GM18511 (cell line): ENCODE measurements at regions not wholly inside any gene's neighbourhood (a gene's known extent, or its start where the extent isn't known, plus 50 kb on each side); places are given as distances from the start of the nearest gene placed in this dataset.

Experiments
- ATAC-seq: cut with Tn5 transposase; IDR thresholded peaks from one replicate; pipeline ENCODE4 v1.9.1; 2021; ENCODE audit warnings: mild to moderate bottlenecking, moderate library complexity; ENCODE audit not compliant: unreplicated experiment

- no peak for ATAC-seq
Measured at GRCh38 chr14:42872786-42873185, 1266.1 kb downstream of the LRFN5 start.

- no peak for ATAC-seq
Measured at GRCh38 chr14:42869681-42870080, 1263.0 kb downstream of the LRFN5 start.

GRCh38 chr14:42862114-42862513 is 1255.4 kb downstream of the LRFN5 start:
- no peak for ATAC-seq

GRCh38 chr14:42860371-42860770 is 1253.7 kb downstream of the LRFN5 start:
- no peak for ATAC-seq

- no peak for ATAC-seq
Measured at GRCh38 chr14:42856106-42856505, 1249.4 kb downstream of the LRFN5 start.

- no peak for ATAC-seq
Measured at GRCh38 chr14:42855085-42855484, 1248.4 kb downstream of the LRFN5 start.

GRCh38 chr14:42854061-42854460 is 1247.4 kb downstream of the LRFN5 start:
- ATAC-seq, result no peak

- no peak for ATAC-seq
Measured at GRCh38 chr14:42848652-42849051, 1242.0 kb downstream of the LRFN5 start.

- no peak for ATAC-seq
Measured at GRCh38 chr14:42814817-42815216, 1208.1 kb downstream of the LRFN5 start.

- ATAC-seq, result no peak
Measured at GRCh38 chr14:42806909-42807315, 1200.2 kb downstream of the LRFN5 start.

GRCh38 chr14:42804141-42804540 is 1197.5 kb downstream of the LRFN5 start:
- ATAC-seq, result no peak

GRCh38 chr14:42802346-42802745 is 1195.7 kb downstream of the LRFN5 start:
- no peak for ATAC-seq

GRCh38 chr14:42792166-42792565 is 1185.5 kb downstream of the LRFN5 start:
- no peak for ATAC-seq

GRCh38 chr14:42782754-42783153 is 1176.1 kb downstream of the LRFN5 start:
- no peak for ATAC-seq

- ATAC-seq, result no peak
Measured at GRCh38 chr14:42778984-42779383, 1172.3 kb downstream of the LRFN5 start.

GRCh38 chr14:42750771-42751170 is 1144.1 kb downstream of the LRFN5 start:
- no peak for ATAC-seq

- no peak for ATAC-seq
Measured at GRCh38 chr14:42742084-42742483, 1135.4 kb downstream of the LRFN5 start.

GRCh38 chr14:42736408-42736807 is 1129.7 kb downstream of the LRFN5 start:
- no peak for ATAC-seq

- ATAC-seq, result no peak
Measured at GRCh38 chr14:42734041-42734440, 1127.4 kb downstream of the LRFN5 start.

GRCh38 chr14:42732005-42732404 is 1125.3 kb downstream of the LRFN5 start:
- no peak for ATAC-seq

GRCh38 chr14:42731480-42731879 is 1124.8 kb downstream of the LRFN5 start:
- no peak for ATAC-seq

- no peak for ATAC-seq
Measured at GRCh38 chr14:42729681-42730080, 1123.0 kb downstream of the LRFN5 start.

GRCh38 chr14:42719391-42719790 is 1112.7 kb downstream of the LRFN5 start:
- ATAC-seq, result no peak

- ATAC-seq, result no peak
Measured at GRCh38 chr14:42715316-42715715, 1108.6 kb downstream of the LRFN5 start.
